Stimulated activated memory B cell treated with anti-CD40 and anti-IgM and Interleukin-4, amounts not matched to agents 10 μg/mL and 1 μg/mL and 100 μg/mL, for 72 hours (primary cell): ENCODE measurements at regions not wholly inside any gene's neighbourhood (a gene's known extent, or its start where the extent isn't known, plus 50 kb on each side); places are given as distances from the start of the nearest gene placed in this dataset.

ENCODE experiments used
- ATAC-seq: fragments of 150-1000 bp; cut with Tn5 transposase; 2 replicates; pipeline ENCODE4 v1.10.0; 2021
- H3K27ac Mint-ChIP-seq: one replicate; pipeline ENCODE4 v1.8.0; 2022; ENCODE audit warnings: mild to moderate bottlenecking, mixed read lengths
- H3K27me3 Mint-ChIP-seq: one replicate; pipeline ENCODE4 v1.8.0; 2022; ENCODE audit warnings: mixed read lengths
- H3K36me3 Mint-ChIP-seq: one replicate; pipeline ENCODE4 v1.8.0; 2022; ENCODE audit warnings: mixed read lengths
- H3K4me1 Mint-ChIP-seq: one replicate; pipeline ENCODE4 v1.8.0; 2022; ENCODE audit warnings: mixed read lengths
- H3K4me3 Mint-ChIP-seq: one replicate; pipeline ENCODE4 v1.8.0; 2022; ENCODE audit warnings: mild to moderate bottlenecking, moderate library complexity, mixed read lengths
- H3K9me3 Mint-ChIP-seq: one replicate; pipeline ENCODE4 v1.8.0; 2022; ENCODE audit warnings: mixed read lengths

- ATAC-seq = no peak
- Mint-ChIP-seq H3K4me1 (no peaks in the 10 kb centered on the region), H3K36me3 (no peaks in the 10 kb centered on the region), H3K9me3 (no peaks in the 10 kb centered on the region), H3K4me3 (no peak overlapping the region), H3K27ac (no peak overlapping the region), H3K27me3 (peaks cover 30% of the 10 kb centered on the region)
Measured at GRCh38 chr1:43009274-43009673, 50.6 kb upstream of the SLC2A1 start.

GRCh38 chr1:43008115-43009060 is 49.7 kb upstream of the SLC2A1 start:
- H3K4me3 Mint-ChIP-seq = no peak overlapping the region
- no peak for ATAC-seq
- H3K27me3 Mint-ChIP-seq = peaks cover 23% of the 10 kb centered on the region
- no peaks in the 10 kb centered on the region for H3K36me3 Mint-ChIP-seq
- no peaks in the 10 kb centered on the region for H3K4me1 Mint-ChIP-seq
- no peaks in the 10 kb centered on the region for H3K9me3 Mint-ChIP-seq
- no peak overlapping the region for H3K27ac Mint-ChIP-seq
